Left kidney (tissue), 1 donor: ENCODE measurements at regions not wholly inside any gene's neighbourhood (a gene's known extent, or its start where the extent isn't known, plus 50 kb on each side); places are given as distances from the start of the nearest gene placed in this dataset.

ENCODE experiments used
- DNase-seq: peaks from one replicate; pipeline ENCODE4 v3.0.0-alpha.2; 2013

DNA sequence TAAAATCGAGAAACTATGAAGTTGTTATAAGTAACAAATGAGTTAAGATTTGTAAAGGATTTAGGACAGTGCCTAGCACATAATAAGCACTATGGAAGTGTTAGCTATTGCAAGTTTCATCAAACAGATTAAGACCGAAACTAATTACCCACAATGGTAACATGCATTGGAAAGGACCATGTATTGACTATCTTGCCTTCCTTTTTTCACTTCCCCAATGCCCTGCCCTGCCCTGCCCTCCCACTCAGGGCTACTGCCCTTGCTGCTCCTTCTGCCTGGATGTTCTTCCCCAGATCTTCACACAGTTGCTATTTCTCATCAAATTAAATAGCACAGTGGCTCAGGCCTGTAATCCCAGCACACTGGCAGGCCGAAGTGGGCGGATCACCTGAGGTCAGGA lies 202.1 kb upstream of the PSMD7 start:
- DNase-seq, result no peak

DNA sequence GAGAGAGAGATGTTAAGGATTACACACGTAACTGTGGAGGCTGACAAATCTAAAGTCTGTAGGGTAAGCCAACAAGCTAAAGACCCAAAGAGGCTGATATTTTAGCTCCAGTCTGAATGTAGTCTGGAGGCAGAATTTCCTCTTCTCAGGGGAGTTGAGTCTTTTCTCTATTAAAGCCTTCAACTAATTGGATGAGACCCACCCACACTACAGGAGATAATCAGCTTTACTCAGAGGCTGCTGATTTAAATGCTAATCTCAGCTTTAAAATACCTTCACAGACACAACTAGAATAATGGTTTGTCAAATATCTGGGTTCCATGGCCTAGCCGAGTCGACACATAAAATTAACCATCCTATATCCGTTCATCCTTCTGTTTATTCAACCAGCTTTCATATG lies 204.3 kb upstream of the PSMD7 start:
- DNase-seq, result no peak

DNA sequence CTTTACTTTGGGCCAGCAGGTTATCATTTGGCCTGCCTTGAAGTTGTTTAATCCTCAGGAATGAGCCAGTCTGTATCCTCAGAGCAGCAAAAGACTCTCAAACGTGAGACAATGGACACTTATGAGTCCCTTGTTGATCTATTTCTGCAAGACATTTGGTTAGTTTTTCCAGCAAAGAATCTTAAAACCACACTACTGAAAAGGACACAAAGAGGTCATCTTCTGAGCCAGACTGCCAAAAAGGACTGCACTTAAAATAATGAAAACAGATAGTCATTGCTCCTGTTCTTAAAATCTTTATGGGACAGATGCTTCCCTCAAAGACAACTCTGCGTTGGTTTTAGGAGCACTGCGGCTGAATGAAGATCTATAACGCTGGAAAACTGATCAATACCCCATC lies 205.7 kb upstream of the PSMD7 start:
- DNase-seq, result no peak

DNA sequence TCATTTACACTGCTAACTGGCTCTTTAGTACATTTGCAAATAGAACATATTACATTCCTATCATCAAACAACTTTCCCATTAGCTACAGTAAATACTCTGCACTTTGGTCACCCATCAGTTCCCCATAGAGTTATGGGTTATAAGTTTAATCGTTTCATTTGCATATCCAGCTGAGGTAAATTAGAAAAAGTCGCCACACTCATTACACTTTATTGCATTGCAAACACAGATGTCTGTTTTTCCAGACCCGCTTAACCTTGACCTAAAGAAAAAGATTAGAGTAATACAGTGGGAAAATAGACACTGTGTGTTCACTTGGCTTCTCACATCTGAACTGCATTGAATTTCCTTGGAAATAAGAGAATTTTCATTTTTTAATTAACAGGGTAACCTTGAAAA lies 213.1 kb upstream of the PSMD7 start:
- no peak for DNase-seq

DNA sequence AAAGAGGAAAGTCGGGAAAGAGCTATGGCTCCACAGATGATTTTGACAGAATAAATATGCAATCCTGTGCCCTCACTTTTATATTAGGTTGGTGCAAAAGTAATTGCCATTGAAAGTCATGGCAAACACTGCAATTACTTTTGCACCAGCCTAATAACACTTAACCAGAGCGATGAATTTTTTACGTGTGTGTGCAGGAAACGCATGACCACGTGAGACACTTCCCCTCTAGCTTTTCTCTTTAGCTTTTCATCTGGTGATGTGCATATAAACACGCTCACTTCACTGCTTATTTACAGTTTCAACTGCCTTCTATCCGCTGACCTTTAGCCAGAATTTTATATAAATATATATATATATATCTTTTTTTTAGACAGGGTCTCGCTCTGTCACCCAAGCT lies 216.3 kb upstream of the PSMD7 start:
- DNase-seq, result no peak

DNA sequence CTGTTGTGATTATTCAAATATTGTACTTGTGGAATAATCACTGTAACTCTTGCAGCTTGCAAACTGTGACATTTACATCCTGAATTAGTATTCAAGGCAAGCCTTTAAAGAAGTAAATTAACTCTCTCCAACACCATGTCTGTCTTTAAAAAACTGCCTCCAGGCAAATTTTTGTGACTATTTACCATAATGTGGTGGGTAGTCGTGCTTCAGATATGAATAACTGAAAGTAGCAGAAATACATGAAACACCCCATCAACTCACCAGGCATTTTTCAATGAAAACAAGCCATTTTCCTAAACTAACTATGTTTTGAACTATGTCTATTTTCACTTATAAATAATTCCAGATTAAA lies 217.4 kb upstream of the PSMD7 start:
- no peak for DNase-seq

DNA sequence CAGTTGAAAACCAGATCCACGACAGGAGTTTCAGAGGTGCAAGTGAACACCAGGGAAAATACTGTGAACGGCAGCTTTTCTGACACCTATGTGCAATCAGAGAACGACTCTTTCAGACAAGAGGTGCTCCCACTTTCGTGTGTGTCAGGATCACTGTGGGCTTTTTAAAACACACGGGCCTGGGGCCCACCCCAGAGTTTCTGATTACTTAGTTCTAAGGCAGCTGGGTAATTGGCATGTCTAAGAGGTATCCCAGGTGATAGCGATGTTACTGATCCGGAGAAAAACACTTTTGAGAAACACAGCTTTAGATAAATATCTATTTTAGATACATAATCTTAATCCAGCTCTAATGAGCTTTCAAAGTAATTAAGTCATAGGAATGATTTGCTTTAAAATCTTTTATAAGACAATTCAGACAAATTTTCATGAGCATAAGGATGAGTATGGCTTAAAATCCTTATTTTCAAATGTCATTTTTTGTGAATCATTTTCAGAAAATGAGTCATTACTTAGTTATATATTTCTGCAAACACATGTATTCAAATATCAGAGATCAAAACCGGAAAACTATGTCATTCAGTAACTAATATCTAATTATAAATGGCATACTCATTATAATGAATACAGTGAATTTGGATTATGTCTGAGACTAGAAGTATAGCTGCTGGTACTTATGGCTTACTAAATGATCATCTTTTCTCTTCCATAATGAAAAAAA lies 217.9 kb upstream of the PSMD7 start:
- DNase-seq, result no peak

DNA sequence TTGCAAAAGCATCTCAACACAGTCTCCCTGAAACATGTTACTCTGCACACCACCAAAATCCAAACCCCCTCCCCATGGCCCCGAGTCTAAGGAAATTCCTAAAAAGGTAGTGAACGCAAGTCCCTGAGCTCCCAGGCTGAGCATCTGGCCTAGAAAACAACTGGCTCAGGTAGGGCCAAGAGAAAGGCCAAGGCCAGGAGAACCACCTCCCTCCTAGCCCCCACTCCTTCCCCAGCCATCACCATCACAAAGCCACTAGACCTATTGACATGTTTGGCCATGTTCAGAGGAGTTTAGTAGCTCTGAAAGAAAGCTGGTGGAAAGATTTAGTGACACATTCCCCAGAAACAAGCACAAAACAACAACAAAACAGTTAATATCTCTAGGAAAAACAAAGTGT lies 220.0 kb upstream of the PSMD7 start:
- no peak for DNase-seq

DNA sequence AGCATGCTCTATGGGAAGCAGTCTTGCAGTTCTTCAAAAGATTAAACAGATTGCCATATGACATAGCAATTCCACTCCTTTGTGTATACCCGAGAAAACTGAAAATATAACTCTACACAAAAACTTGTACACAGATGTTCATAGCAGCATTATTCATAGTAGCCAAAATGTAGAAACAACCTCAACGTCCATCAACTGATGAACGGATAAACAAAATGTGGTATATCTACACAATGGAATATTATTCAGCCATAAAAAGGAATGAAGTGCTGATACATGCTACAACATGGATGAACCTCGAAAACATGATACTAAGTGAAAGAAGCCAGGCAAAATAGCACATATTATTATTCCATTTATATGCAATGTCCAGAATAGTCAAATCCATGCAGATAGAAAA lies 221.2 kb upstream of the PSMD7 start:
- no peak for DNase-seq

DNA sequence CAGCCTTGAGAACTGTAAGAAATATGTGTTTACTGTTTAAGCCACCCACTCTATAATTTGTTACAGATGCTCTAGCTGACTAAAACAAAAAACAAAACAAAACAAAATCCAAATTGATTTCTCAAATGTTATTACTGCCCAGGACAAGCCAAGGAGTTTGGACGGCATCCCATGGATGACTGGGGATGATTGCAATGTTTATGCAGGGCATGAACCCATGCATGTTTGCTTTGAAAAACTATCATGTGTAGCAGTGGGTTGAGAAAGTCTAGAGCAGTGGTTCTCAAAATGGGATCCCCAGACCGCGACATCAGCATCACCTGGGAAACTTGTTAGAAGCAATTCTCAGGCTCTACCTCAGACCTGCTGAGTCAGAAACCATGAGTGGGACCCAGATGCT lies 223.2 kb upstream of the PSMD7 start:
- no peak for DNase-seq

DNA sequence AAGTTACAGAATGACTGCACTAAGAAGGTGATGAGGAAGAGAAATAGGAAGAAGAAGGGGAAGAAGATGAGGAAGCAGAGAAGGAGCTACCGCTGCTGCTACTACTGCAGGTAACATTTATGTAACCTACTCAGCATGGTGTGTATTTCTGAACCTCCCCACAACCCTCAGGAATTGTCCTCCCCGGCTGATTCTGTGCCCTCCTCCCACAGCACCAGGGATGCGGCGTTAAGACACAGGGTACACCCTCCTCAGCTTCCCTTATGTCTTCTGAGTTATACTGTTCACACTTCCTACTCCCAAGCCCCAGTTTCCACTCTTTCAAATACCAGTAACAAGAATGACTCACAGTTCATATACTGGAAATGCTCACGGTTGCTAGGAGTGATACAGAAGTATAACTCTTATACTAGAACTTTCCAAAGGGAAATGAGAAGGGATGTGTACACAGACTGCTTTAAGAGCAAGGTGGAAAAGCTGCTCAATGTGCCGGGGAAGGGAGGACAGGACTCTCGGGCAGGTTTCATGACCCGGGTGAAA lies 224.5 kb upstream of the PSMD7 start:
- DNase-seq, result no peak

DNA sequence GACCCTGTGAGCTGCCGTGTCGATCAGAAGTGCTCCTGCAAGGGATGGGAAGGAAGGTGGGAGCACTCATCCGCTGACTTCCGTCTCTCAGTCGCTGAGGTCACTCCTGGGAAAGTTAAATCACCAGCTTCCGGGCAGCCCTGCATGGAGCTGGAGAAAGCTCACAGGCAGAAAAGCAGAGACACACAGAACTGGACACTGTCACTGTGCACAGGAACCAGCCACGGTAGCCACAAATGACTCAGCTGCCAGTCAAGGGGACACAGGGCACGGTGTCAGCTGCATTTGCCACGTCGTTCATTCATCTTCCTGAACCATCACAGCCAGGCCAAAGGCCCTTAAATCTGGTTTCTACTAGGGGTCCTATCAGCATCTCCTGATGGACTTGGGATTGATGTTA lies 226.4 kb upstream of the PSMD7 start:
- DNase-seq, result no peak

DNA sequence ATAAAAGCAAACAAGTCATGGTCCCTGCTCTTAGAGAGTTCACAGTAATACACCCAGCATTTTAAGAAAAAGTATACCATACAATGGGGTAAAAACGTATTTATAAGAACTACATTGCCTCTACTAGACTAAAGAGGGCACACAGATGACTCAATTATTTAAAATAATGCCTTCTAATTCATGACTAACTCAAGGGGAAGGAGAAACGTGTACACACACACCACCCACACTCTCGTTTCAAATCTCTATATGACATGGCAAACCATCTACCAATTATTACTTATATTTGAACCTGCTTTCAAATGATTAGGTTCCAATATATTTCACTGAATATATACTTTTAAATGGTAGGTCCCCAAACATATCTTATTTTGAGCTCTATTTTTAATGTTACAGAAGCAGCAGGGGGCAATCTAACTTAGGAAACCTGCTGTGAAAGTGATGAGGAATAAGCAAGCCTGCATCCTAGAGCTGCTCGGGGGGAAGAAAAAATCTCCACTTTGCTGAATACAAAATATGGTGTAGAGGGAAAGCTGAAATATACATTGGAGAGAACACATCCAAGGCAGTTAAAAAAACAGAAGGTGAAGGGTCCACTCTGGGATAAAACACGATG lies 232.4 kb upstream of the PSMD7 start:
- DNase-seq, result no peak

DNA sequence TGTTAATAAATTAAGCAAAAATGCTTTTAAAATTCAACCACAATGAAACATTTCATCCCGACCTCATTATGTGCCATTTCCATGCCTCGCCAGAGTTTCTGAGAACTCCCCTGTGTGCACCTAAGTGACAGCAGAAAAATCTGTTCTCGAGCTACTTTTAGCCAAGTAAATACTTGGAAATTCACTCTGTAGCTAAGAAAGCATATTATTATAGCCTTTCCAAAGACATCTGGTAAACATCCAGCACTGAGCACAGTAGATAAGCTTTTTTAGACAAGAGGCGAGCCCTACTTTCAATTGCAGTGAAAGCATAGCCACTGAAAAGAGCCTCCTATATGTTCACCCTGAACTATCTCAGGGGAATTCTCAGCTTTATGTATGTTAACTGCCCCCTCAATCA lies 242.8 kb upstream of the PSMD7 start:
- DNase-seq, result no peak

DNA sequence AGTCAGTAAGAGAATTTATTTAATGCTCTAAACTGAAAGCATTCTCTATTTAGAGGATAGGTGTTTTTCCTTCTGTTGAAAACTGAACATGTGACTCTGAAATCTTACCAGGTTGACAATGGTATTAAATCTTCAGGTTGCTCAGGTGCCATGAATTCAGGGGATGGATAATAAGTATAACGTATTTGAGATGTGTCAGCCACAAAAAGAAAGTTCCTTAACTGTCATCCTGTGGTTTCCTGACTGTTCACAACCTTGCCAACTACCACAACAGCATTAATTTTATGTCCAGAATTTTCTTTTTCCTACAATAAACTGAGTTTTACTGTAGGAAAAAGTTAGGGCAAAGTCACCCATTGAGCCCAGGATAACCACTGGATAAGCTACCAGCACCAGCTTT lies 243.3 kb upstream of the PSMD7 start:
- no peak for DNase-seq

DNA sequence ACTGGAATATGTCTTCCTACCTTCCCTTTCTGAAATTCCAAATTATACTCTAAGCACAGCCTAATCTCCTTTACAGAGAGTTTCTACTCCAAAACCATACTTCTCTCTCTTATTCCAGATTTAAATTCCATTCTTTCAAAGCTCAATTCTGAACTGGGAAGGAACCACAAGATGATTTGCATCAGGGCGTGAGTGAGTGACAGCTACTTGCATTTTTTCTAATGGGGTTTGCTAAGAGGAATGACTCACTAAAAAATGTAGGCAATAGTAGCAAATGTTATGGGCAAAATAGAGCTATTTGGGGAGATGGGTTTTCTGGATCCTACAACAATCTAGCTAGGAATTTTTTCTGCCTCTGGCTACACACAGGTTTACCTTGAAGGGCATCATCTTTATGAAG lies 244.6 kb upstream of the PSMD7 start:
- DNase-seq, result no peak

DNA sequence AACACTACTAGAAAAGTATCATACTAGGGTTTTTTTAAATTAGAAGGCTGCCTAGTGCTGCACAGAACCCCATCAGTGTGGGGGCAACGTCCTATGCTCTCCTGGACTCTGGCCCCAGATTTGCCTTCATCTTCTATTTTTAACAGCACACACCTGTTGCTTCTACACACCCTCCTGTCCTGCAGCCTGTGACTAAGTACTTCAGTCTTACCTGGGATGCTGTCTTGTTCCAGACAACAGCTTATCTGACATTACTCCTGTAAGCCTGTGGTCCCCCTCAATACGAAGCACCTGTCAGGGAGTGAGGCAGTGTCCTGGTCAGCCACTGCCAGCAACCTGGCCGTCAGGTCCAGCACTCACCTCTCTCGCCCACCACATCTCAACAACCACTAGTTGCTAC lies 247.6 kb upstream of the PSMD7 start:
- DNase-seq, result no peak

DNA sequence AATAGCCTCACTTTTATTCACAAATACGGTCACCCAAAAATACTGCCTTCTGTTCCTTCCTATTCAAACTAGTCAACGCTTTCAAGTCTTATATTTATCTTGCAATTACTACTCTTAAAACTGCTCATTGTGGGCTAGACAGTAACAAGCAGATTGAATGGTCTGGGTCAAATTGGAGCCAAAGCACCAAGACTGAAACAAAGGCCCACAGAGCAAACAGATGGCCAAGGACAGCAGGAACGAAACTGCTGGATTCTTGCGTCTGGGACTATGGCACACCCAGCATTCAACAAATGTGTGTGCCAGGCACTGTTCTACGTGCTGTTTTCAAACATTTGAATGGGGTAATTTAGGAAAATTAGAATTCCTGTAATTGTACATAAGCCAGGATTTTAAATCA lies 250.1 kb upstream of the PSMD7 start:
- DNase-seq, result no peak

DNA sequence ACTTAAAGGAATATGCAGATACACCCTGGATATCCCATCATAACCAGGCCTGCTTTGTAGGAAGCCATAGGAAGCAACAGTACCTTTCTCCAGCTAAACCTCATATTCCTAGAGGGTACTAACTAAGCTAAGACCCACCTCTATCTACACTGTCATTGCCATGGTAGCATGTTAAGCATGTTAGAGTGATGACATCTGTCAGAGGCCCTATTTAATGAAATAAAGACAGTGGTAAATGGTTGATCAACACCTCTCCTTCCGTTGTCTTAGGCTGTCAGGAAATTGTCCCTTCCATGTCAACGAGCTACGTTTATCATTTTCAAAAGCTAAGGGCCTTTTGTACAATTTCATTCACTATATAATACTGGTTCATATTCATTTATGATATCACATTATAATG lies 251.1 kb upstream of the PSMD7 start:
- DNase-seq, result no peak

DNA sequence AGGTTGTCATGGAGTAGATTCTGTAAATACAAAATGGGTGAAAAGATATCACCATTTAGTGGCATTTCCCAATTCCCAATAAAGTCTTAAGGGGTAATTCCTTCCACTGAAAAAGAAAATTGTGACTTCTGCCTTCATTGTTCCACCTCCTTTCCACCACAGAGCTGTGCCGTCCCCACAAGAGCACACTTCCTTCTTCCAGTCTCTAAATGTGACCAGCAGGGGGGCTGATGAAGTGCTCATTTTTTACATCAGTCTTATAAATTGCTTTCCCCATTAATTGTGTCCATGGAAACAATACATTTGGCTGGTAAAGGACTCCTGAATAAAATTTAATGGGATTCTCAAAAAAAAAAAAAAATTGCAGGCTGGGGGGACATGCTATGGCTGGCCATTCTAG lies 260.8 kb upstream of the PSMD7 start:
- DNase-seq, result no peak

DNA sequence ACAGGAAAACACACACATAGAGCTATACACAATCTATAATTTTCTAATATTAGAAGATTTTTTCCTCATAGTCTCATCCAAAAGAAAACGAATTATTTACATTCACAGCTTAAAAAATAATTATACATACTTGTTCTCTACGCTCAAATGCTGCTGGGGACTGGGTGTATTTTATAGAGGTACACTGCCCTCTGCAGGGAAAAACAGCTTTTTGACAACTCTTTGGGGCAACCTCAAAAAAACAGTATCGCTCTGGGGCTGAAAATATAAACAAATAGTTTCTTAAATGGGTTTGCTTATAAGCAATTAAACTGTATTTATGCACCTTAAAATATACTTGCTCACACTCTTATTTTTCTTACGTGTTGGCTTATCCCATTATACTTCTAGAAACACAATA lies 261.8 kb upstream of the PSMD7 start:
- peak; percentile 49 for DNase-seq

DNA sequence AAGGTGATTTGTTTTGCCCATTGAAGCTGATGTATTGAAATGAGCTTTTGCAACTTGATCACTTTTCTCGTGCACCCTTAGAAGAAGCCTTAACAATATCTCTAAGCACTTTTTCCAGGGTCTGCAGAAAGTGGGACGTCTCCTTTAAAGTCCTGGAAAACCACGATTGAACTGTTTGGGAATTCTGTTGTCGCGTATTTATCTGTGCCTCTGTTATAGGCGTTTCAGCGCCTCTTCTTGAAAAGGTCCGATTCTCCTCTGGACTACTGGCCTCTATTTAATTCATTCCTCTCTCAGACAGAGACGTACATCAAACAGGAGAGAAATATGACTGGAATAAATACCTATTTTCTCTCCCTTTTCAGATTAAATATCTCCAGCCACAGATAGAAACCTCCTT lies 262.4 kb upstream of the PSMD7 start:
- no peak for DNase-seq

DNA sequence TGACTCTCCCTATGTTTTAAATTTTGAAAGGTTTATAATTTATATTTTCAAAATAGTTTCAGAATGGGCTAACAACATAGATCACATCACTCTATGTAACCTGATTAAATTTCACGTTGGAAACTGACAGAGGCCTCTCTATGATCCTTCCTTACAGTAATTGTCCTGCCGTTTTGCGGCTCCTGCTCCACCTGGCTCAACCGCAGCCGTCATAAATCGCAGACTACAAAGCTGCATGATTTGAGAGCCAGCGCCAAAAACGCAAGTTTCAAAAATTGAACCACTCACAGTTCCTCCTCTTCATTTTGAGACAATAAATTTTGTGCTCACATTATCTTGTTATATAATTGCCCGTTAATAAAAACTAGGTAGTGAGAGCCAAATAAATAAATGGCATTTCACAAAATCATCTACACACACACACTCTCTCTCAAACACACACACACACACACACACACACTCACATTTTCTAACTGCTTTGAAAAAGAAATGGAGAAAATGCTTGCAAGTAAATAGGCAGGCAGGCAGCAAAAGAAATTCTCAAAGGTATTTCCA lies 263.1 kb upstream of the PSMD7 start:
- no peak for DNase-seq

DNA sequence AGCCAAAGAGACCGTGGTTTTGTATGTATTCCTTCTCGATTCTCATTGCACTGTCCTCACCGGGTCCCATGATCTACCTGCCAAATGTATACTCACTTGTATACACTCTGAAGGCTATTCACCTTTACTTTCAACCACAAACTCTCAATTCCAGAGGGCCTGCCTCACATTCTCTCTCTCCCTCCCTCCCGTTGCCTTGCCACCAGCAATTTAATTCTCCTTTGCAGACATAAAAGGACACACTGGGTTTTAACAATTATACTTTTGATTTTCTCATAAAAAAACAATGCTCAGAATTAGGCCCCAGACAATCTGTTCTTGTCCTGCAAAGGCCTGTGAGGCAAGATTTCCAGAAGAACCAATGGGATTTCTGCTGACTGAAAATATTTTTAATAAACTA lies 265.1 kb upstream of the PSMD7 start:
- no peak for DNase-seq
